Epidermal melanocyte (primary cell): ENCODE measurements at regions not wholly inside any gene's neighbourhood (a gene's known extent, or its start where the extent isn't known, plus 50 kb on each side); places are given as distances from the start of the nearest gene placed in this dataset.

ENCODE experiments used
- DNase-seq: peaks from one replicate; pipeline ENCODE4 v3.0.0; 2011; ENCODE audit warnings: low spot score; ENCODE audit not compliant: insufficient read length

GRCh38 chr7:52705768-52706167, 329.7 kb upstream of the POM121L12 start:
- no peak for DNase-seq

- DNase-seq: no peak
Observed at GRCh38 chr7:52700349-52700748, 335.1 kb upstream of the POM121L12 start.

DNA sequence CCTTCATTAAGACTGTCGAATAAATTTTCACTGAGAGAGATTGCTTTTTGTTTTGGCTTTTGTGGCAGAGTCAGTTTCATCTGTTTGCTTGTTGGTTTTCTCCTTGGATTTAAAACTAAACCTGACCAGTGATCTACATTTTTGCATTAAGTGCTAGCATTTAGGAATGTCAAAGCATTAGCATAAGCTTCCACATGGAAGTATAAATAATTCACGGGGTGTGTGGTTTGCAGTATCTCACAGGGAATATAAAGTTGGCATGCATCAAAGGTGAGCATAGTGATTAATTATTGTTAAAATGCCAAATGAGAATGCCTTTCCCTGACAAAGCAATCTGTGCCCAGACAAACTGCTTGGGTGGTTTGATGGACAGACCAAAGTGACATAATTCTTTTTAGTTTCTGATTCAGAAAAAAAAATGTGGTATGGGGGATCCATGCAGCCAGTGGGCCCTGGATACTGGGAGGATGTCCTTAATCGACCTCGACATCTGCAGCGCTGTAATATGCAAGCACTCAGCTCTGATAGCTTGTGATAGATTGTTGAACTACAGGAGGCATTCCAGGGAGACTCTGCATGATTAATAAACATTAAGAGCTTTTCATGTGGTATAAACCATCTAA, 339.3 kb upstream of the POM121L12 start:
- DNase-seq: no peak

DNA sequence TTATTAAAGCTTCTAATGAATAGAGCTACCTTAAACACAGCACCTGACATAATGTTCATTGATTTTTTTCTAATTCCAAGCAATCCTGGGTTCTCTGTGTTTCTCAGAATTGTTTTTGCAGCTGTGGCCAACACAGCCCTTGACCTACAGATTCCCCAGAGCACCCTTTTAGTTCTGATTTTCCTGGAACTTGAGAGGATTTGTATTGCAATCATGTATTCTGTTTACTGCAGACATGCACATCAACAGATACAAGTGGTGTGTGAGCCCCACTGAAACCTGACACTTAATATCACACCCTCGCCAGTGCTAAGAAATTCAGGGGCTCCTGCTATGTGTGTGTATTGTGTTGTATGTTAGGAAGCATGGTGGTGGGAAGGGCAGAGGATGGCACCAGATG, 344.2 kb upstream of the POM121L12 start:
- no peak for DNase-seq

GRCh38 chr7:52689912-52690311, 345.5 kb upstream of the POM121L12 start:
- no peak for DNase-seq

- no peak for DNase-seq
Observed at GRCh38 chr7:52685333-52685732, 350.1 kb upstream of the POM121L12 start.

- no peak for DNase-seq
Observed at GRCh38 chr7:52684388-52684787, 351.0 kb upstream of the POM121L12 start.

DNA sequence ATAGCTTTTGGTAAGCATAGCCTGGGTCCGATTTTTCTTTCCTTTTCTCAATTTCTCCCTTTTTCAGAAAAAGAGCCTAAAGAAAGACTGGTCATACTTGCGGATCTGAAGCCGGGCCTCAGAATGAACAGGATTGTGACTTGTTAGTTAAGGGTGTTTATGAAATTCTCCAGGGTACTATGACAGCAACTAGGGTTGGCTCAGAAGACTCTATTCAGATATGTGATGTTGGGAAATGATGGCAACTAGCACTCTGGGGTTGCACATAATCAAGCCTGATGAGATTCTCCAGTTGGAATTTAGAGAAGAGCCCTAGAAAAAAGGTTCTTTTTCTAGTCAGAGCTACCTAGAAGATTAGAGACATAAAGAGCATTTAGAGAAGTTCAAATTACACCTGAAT, 352.4 kb upstream of the POM121L12 start:
- no peak for DNase-seq

GRCh38 chr7:52670608-52671225, 364.7 kb upstream of the POM121L12 start:
- DNase-seq: no peak

DNA sequence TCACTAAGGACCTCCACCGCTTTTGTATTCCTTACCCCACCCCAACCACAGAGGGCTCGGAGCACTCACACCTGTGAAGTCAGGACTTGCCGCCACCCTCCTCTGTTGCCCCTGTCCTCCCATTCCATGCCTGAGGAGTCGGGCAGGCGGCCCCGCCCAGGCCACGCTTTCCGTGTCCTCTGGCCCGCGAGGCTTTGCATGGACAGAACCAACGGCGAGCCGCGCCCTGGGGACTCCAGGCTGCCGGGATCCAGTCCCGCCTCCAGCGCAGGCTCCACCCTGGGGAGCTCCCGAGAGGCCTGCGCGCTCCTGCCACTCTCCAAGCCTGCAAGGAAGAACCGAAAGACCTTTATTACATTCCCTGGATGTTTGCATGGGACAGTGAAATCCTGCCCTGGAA, 366.4 kb upstream of the POM121L12 start:
- no peak for DNase-seq

DNA sequence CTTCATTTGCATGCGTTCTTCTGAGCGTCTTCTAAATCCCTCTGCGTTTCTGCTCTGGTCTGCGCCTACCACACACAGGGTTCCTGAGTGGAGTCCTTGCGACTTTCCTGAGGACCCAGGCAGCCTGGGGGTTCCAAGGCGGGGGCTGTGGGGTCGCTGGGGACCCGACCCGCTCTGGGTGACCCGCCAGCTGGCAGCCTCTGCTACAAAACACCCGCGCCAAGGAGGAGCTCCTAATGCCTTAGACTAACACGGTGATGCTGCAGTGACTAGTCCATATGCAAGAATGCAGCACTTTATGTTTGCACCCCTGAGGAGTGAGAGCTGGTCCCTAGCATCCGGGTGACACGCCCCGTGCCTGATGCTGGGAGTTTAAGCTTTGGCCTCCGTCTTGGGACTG, 367.0 kb upstream of the POM121L12 start:
- DNase-seq: no peak

- DNase-seq: no peak
Observed at GRCh38 chr7:52659178-52659577, 376.3 kb upstream of the POM121L12 start.

DNA sequence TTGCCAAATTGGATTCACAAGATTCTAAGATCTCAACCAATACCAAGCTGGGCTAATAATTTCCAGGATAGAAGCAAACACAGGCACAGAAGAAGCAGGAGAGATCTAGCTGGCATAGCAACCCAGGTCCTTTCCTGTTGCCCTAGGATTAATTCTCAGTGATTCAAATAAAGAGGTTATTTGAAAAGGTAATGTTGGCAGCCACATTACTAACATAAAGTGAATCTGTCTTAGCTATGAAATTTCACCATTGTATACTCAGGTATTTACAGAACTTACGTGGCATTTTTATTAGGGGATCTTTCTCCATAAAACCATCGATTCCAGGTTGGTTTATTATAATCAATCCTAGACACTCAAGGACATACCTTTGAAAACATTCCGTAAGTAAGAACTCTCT, 379.3 kb upstream of the POM121L12 start:
- no peak for DNase-seq

DNA sequence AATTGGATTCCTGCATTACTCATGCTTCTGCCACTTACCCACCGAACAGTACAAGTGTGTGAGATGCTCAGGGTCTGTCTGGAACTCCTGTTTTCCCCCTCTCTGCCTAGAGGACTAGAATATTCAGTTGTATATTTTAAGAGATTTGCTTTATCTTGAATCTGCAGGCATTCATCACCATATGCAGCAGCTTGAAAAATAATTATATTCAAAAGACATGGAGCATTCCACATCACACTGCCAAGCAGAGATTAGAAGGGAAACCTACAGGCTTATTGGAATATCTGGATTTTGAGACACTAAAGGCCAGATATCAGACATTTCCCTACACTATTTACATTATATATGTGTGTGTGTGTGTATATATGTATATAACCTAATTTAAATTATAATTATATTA, 382.8 kb upstream of the POM121L12 start:
- no peak for DNase-seq

DNA sequence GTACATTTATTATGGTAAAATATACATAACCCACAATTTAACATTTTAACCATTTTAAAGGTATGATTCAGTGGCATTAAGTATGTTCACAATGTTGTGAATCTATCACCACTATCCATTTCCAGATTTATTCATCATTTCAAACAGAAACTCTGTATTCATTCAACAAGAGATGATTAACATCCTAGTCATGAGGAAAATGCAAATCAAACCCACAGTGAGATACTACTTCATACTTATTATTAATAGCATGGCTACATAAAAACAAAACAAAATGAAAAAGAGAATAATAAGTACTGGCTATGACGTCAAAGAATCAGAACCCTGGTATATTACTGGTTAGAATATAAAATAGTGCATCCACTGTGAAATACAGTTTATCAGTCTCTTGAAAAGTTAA, 386.6 kb upstream of the POM121L12 start:
- no peak for DNase-seq

- no peak for DNase-seq
Observed at GRCh38 chr7:52647046-52647445, 388.4 kb upstream of the POM121L12 start.

DNA sequence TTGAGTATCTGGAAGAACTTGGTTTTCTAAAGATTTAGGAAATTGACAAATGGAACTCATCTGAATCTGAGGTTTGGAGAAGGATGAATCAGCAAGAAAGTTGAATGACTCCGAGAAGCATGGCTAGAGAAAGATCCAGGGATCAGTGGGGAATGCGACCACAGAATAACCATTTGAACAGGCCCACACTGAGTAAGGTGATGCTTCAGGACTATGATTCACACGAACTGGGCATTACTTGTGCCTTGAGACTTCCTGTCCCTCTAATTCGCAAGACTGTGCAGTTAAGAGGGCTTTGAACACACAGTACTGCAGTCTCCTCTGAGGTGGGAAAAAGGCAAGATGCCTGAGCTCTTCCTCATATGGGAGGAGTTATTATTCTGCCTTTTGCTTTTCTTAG, 395.5 kb upstream of the POM121L12 start:
- DNase-seq: no peak

DNA sequence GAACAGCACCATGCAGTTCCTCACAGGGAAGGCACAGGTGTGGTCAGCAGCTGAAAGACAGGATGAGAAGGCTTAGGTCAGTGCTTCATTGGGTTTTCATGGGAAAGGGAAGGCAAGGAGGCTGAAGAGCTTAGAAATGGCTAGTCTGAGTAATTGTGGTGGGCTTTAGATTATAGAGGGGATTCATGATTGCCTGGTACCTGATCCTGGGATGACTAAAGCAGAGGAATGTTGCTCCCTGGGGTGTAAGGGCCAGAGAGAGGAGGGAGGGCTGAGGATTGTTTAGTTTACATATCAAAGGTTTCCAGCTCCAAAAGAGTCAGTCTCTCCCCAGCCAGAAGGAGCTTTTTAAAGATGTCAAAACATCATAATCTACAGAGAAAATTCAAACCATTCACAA, 396.3 kb upstream of the POM121L12 start:
- DNase-seq: no peak

DNA sequence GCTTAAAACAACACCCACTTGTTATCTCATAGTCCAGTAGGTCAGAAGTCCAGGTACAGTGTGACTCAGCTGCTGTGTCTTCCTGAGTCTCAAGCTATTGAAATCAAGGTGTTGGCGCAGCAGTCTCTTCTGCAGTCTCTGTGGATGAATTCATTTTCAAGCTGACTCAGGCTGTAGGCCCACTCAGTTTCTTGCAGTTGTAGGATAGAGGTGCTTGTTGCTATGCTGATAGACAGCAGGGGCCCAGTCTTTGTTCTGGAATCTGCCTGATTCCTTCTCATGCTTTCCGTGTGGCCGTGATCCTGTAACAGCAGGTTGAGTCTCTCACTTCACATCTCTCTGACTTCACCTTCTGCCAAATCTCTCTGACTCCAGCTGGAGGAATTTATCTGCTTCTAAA, 400.4 kb upstream of the POM121L12 start:
- no peak for DNase-seq

DNA sequence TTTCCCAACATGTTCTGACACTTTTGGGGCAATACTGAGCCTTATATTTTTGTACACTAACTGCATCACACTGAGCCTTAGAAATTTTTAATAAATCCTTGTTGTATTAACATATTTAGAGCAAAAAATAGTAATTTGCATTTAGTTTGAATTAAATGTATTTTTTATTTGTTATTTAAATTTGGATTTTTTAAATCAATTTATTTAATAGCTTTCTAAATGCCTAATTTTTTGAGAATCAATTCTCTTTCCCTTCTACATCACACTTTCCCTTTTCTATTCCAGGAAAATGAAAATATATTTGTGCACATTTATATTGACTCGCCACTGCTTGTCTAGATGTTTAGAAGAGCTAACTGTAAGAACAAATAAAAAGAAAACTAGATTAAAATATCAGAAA, 414.6 kb upstream of the POM121L12 start:
- no peak for DNase-seq

- DNase-seq: no peak
Observed at GRCh38 chr7:52616552-52616951, 418.9 kb upstream of the POM121L12 start.

- DNase-seq: no peak
Observed at GRCh38 chr7:52615021-52615695, 420.3 kb upstream of the POM121L12 start.

GRCh38 chr7:52609511-52609910, 425.9 kb upstream of the POM121L12 start:
- no peak for DNase-seq
